CD14-positive monocyte (primary cell): ENCODE measurements at regions not wholly inside any gene's neighbourhood (a gene's known extent, or its start where the extent isn't known, plus 50 kb on each side); places are given as distances from the start of the nearest gene placed in this dataset.

Source experiments
- DNase-seq, 3 donors: peaks; one replicate each; pipeline ENCODE4 v3.0.0-alpha.2; 2011 to 2022
- H2AFZ ChIP-seq: 2 replicates; pipeline ENCODE4 v1.6.0; 2012; ENCODE audit warnings: mild to moderate bottlenecking, low read depth, low read length, inconsistent platforms; ENCODE audit not compliant: insufficient read depth, poor library complexity, severe bottlenecking
- H3K27ac ChIP-seq, 2 donors: 1 replicate in 1 of 2; 2 replicates in 1 of 2; pipeline ENCODE4 v1.5.1; 2012 to 2013; ENCODE audit warnings: low read length in 2 of 2, control low read depth in 1 of 2, inconsistent platforms in 1 of 2, low read depth in 1 of 2, mild to moderate bottlenecking in 1 of 2
- H3K27me3 ChIP-seq, 2 donors: one replicate each; pipeline versions ENCODE4 v1.6.0 to v1.6.1; 2011 to 2013; ENCODE audit warnings: low read length in 2 of 2; ENCODE audit not compliant: control insufficient read depth in 2 of 2, insufficient read depth in 2 of 2
- H3K36me3 ChIP-seq, 2 donors: replicated peaks in 1 of 2; 1 replicate in 1 of 2; 2 replicates in 1 of 2; pipeline versions ENCODE4 v1.5.1 to v1.6.1; 2012 to 2013; ENCODE audit warnings: low read length in 2 of 2, control low read depth in 1 of 2, inconsistent platforms in 1 of 2, mild to moderate bottlenecking in 1 of 2; ENCODE audit not compliant: insufficient read depth in 2 of 2, control insufficient read depth in 1 of 2
- H3K4me1 ChIP-seq, 2 donors: 1 replicate in 1 of 2; 2 replicates in 1 of 2; pipeline versions ENCODE4 v1.5.1 to v1.6.1; 2012 to 2013; ENCODE audit warnings: low read length in 2 of 2, control low read depth in 1 of 2, inconsistent platforms in 1 of 2, mild to moderate bottlenecking in 1 of 2, moderate library complexity in 1 of 2; ENCODE audit not compliant: insufficient read depth in 2 of 2, control insufficient read depth in 1 of 2
- H3K4me2 ChIP-seq: replicated peaks from 2 replicates; pipeline ENCODE3; 2012; ENCODE audit warnings: low read length, moderate library complexity, mild to moderate bottlenecking; ENCODE audit not compliant: poor library complexity, severe bottlenecking; ENCODE audit errors: extremely low read depth
- H3K4me3 ChIP-seq, 3 experiments: fragments of 200-600 bp in 1 of 3; sonication (generic) in 1 of 3; replicated peaks in 1 of 3; 1 replicate in 2 of 3; 2 replicates in 1 of 3; pipeline ENCODE4 v1.5.1; 2011 to 2013; ENCODE audit warnings: low read length in 3 of 3, mild to moderate bottlenecking in 3 of 3, control low read depth in 2 of 3, low read depth in 2 of 3, inconsistent platforms in 1 of 3, moderate library complexity in 1 of 3
- H3K79me2 ChIP-seq: 2 replicates; pipeline ENCODE4 v1.6.0; 2012; ENCODE audit warnings: mild to moderate bottlenecking, control low read depth, inconsistent platforms, low read length, moderate library complexity; ENCODE audit not compliant: insufficient read depth
- H3K9ac ChIP-seq: 2 replicates; pipeline ENCODE4 v1.6.0; 2017; ENCODE audit warnings: low read length, mild to moderate bottlenecking; ENCODE audit not compliant: insufficient read depth, poor library complexity, severe bottlenecking
- H3K9me3 ChIP-seq, 2 donors: replicated peaks in 1 of 2; 1 replicate in 1 of 2; 2 replicates in 1 of 2; pipeline versions ENCODE4 v1.5.1 to v1.6.1; 2012 to 2013; ENCODE audit warnings: low read length in 2 of 2, control low read depth in 1 of 2; ENCODE audit not compliant: control insufficient read depth in 1 of 2, insufficient read depth in 1 of 2
- H4K20me1 ChIP-seq: 2 replicates; pipeline ENCODE4 v1.6.0; 2012; ENCODE audit warnings: mild to moderate bottlenecking, low read length, control low read depth, moderate library complexity; ENCODE audit not compliant: insufficient read depth
- H3K27ac Mint-ChIP-seq, 7 donors: one replicate each; pipeline ENCODE4 v1.8.0; 2020; ENCODE audit warnings: mild to moderate bottlenecking in 7 of 7, mixed read lengths in 7 of 7, moderate library complexity in 6 of 7, inconsistent platforms in 2 of 7
- H3K27me3 Mint-ChIP-seq, 3 donors: one replicate each; pipeline ENCODE4 v1.8.0; 2021 to 2022; ENCODE audit warnings: low read depth in 3 of 3, mild to moderate bottlenecking in 3 of 3, mixed read lengths in 3 of 3, moderate library complexity in 3 of 3, inconsistent platforms in 1 of 3
- H3K36me3 Mint-ChIP-seq, 2 donors: one replicate each; pipeline ENCODE4 v1.8.0; 2020; ENCODE audit warnings: mixed read lengths in 2 of 2, inconsistent platforms in 1 of 2, mild to moderate bottlenecking in 1 of 2
- H3K4me1 Mint-ChIP-seq: one replicate; pipeline ENCODE4 v1.8.0; 2020; ENCODE audit warnings: mild to moderate bottlenecking, mixed read lengths
- H3K4me3 Mint-ChIP-seq, 2 donors: one replicate each; pipeline ENCODE4 v1.8.0; 2020; ENCODE audit warnings: mild to moderate bottlenecking in 2 of 2, mixed read lengths in 2 of 2, moderate library complexity in 1 of 2
- H3K9me3 Mint-ChIP-seq, 7 donors: one replicate each; pipeline ENCODE4 v1.8.0; 2020 to 2022; ENCODE audit warnings: mixed read lengths in 7 of 7, mild to moderate bottlenecking in 6 of 7, moderate library complexity in 6 of 7, inconsistent platforms in 2 of 7
- CTCF ChIP-seq: fragments of 200-600 bp; IDR thresholded peaks from one replicate; pipeline ENCODE4 v1.8.0; 2022; ENCODE audit warnings: antibody characterized with exemption, mild to moderate bottlenecking
- WGBS: methylation state at CpG from one replicate; pipeline ENCODE4 v1.1.5; 2013; ENCODE audit warnings: missing lambda C conversion rate; ENCODE audit not compliant: insufficient coverage; 5-methylcytosine and 5-hydroxymethylcytosine counted together
- intact Hi-C, 2 donors: fragments of 100-400 bp; cut with micrococcal nuclease; formaldehyde crosslinking; loops; one replicate each; pipeline versions ENCODE4 v1.15.0 to v1.15.1; 2023

GRCh38 chr2:22880161-22880560 is 504.8 kb upstream of the KLHL29 start:
- no peak for TF ChIP-seq CTCF
- intact Hi-C loops: no loop called here
- Histone ChIP-seq H3K4me2 (no peak overlapping the region), H3K36me3 (no peaks in the 10 kb centered on the region), H4K20me1 (no peaks in the 10 kb centered on the region), H3K4me1 (no peaks in the 10 kb centered on the region), H3K4me3 (no peak overlapping the region), H3K27ac (no peak overlapping the region), H2AFZ (no peak overlapping the region), H3K27me3 (no peaks in the 10 kb centered on the region), H3K9ac (no peak overlapping the region), H3K79me2 (no peaks in the 10 kb centered on the region), H3K9me3 (no peaks in the 10 kb centered on the region)
- WGBS: no CpG with 5 or more reads among the region's 5 CpGs
- Mint-ChIP-seq H3K4me3 (no peak overlapping the region), H3K27ac (no peak overlapping the region), H3K36me3 (no peaks in the 10 kb centered on the region), H3K9me3 (peaks cover 0 to 6% (median 2%) of the 10 kb centered on the region in 7 donors), H3K27me3 (peaks cover 0 to 1% (median 0%) of the 10 kb centered on the region in 3 donors), H3K4me1 (no peaks in the 10 kb centered on the region)
- no peak for DNase-seq

DNA sequence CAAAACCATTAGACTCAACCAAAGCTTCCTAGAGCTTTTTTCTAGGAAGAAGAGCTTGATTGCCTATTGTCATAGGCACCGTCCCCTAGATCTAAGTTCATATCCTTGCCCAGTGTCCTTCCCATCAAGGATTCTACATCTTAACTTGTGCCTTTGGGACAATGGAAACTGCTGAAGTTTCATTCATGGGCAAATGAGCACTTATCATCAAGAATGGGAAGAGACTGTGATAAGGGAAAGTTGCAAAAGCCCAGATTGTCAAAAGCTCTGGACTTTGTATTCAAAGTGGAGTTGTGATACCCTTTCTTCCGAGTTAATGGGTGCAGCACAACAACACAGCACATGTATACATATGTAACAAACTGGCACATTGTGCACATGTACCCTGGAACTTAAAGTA is 503.0 kb upstream of the KLHL29 start:
- no peaks in the 10 kb centered on the region for H3K4me1 ChIP-seq
- H4K20me1 ChIP-seq: no peaks in the 10 kb centered on the region
- WGBS: no CpG with 5 or more reads among the region's 2 CpGs
- no peak overlapping the region for H3K9ac ChIP-seq
- H3K36me3 ChIP-seq: no peaks in the 10 kb centered on the region
- no peak for TF ChIP-seq CTCF
- intact Hi-C loops: no loop called here
- Mint-ChIP-seq H3K27ac (no peak overlapping the region), H3K9me3 (peaks cover 0 to 6% (median 2%) of the 10 kb centered on the region in 7 donors), H3K27me3 (peaks cover 0 to 1% (median 0%) of the 10 kb centered on the region in 3 donors), H3K36me3 (no peaks in the 10 kb centered on the region), H3K4me3 (no peak overlapping the region), H3K4me1 (no peaks in the 10 kb centered on the region)
- H3K4me2 ChIP-seq: no peak overlapping the region
- no peak overlapping the region for H3K27ac ChIP-seq
- H3K9me3 ChIP-seq: no peaks in the 10 kb centered on the region
- no peaks in the 10 kb centered on the region for H3K79me2 ChIP-seq
- H3K27me3 ChIP-seq: no peaks in the 10 kb centered on the region
- DNase-seq: no peak
- no peak overlapping the region for H3K4me3 ChIP-seq
- H2AFZ ChIP-seq: no peak overlapping the region
